Nucleus accumbens (tissue), 56 donors: ENCODE measurements at regions not wholly inside any gene's neighbourhood (a gene's known extent, or its start where the extent isn't known, plus 50 kb on each side); places are given as distances from the start of the nearest gene placed in this dataset.

Experiments
- DNase-seq, 56 donors: peaks; one replicate each; lab custom pipeline; 2025; lab: John Stamatoyannopoulos, UW

GRCh38 chr2:125455110-125455509 is 1200.8 kb upstream of the GYPC start:
- DNase-seq, result no peak

DNA sequence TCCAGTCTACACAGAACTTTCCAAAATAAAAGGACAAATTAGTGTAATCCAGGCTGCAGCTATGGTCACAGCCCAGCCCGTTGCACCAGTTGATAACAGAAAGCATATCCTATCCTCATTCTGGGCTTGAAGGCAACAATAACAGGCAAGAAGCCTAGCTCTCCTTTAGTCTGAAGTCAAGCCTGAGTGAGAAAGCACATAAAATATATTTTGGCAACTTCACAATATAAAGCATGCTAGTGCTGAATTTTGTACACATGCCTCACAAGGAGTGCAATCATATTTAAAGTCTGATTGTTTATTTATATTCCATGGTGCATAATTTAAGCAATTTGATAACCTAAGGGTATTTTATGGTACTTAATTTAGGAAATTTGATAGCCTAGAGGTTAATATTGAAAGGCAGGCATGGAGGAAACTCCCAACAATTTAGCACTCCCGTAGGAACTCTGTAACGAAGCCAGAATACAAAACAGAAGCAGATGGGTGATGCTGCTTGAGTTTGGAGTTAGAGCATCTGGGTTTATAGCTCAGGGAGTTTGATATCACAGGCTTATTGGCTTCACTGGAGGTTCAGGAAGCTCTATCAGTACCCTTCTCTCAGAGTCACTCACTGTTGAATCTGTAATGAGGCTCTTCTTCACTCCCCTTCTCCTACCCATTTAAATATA is 1199.1 kb upstream of the GYPC start:
- DNase-seq, result no peak

DNA sequence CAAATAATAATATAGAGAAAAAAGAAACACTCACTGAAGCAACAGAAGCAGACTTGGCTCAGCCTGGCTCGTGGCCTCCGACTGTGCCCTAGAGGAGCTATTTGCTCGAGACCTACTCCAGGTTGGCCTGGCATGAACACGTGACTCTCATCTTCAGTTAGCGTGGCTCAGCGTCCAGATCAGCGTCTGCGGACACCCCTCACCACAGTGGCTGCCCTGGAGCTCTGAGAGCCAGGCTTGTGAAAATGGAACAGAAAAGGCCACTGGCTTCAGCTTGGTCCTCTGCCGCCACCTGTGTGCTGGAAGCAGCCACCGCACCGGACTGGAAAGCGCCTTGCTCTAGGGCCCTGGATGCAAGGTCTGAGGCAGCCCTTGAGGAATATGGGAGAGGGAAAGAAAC is 1184.0 kb upstream of the GYPC start:
- peak in 6 of 56 donors; percentile 0 to 14 (median 8) for DNase-seq

GRCh38 chr2:125479143-125479636 is 1176.8 kb upstream of the GYPC start:
- no peak for DNase-seq

DNA sequence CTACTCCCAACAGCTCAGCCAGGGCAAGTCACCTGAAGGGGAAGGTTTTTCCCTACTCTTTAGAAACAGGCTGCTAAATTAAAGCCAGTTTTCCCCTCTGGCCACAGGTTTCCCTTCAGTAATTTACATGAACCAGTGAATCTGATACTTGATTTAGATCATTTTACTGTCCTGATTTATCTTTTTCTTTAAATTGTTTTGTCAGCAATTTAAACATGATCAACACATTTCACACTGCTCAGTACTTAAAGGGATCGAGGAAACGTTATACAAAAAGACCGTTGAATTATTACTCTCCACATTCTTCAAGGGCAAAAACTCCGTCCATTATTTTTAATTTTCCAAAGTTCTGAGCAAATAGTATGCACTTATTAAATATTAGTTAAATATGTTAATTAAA is 1165.7 kb upstream of the GYPC start:
- no peak for DNase-seq

DNA sequence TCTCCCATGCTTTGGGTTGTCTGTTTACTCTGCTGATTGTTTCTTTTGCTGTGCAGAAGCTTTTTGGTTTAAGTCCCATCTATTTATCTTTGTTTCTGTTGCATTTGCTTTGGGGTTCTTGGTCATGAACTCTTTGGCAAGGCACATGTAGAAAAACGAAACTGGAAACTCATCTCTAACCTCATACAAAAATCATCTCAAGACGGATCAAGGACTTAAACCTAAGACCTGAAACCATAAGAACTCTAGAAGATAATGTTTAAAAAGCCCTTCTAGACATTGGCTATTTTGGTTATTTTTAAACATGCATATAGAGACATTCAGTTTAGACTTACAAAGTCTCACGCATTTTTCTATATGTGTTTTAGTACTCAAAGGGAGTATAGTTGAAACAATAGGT is 1164.3 kb upstream of the GYPC start:
- no peak for DNase-seq

DNA sequence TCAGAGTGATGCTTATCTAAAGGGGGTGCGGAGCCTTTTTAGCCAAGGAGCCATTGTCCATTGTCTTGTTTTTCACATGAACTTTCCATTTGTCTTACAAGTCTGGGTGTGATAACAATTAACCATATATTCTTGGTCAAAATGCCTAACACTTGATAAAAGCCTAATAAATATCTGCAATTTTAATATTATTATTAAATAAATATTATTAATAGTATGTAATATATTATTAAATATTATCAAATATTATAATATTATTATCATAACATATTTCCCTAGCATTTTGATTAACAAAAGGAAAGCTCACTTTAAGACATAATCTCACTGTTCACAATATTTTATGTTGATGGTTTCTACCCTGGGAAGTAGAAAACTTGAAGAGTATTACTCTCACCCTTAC is 1143.6 kb upstream of the GYPC start:
- no peak for DNase-seq

DNA sequence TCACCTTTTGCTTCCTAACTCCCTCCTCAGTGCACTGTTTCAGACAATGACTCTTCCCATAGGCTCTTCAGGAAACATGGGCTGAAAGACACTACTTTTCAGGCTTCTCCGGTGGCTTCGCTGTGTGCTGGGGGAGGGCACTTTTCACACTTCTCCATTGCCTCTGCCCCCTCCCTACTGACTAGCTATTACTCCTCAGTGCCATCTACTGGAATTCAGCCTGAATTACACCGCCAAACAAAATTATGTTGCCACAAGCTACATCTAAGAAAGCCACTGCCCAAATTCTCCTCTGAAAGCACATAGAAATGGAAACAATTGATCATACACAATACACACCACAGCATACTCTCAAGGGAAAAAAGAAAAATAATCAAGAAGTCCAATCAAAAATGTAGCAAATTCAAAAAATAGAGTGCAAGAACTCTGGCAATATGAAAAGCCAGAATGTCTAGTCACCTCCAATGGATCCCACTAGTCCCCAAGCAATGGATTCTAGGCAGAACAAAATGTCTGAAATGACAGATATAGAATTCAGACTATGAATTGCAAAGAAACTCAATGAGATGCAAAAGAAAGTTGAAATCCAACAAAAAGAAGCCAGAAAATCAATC is 1139.4 kb upstream of the GYPC start:
- no peak for DNase-seq

GRCh38 chr2:125526093-125526492 is 1129.9 kb upstream of the GYPC start:
- no peak for DNase-seq

- no peak for DNase-seq
Measured at GRCh38 chr2:125535089-125535488, 1120.9 kb upstream of the GYPC start.

DNA sequence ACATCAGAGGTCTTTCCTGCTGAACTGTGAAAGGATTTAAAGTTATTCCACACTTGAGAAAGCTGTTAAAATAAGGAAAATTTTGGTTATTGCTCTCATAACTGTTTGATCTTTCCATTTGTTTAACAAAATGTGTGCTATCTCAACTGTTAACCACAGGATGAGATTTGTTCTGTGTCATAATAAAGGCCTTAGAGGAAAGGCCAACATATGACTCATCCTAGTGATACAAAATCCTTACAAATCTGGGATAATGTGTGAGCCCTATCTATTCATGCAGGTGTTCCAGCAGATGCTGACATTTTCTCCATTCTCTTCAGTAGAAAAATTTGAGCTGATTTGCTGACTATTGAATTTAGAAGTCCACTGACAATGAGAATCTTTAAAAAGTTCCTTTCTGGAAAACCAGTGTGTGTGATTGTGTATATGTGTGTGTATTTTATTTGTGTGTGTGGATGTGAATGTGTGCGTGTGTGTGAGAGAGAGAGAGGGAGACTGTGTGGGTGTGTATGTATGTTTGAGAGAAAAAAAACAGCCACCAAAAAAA is 1111.9 kb upstream of the GYPC start:
- DNase-seq, result no peak

- no peak for DNase-seq
Measured at GRCh38 chr2:125553768-125554167, 1102.2 kb upstream of the GYPC start.

GRCh38 chr2:125554956-125555355 is 1101.0 kb upstream of the GYPC start:
- no peak for DNase-seq

DNA sequence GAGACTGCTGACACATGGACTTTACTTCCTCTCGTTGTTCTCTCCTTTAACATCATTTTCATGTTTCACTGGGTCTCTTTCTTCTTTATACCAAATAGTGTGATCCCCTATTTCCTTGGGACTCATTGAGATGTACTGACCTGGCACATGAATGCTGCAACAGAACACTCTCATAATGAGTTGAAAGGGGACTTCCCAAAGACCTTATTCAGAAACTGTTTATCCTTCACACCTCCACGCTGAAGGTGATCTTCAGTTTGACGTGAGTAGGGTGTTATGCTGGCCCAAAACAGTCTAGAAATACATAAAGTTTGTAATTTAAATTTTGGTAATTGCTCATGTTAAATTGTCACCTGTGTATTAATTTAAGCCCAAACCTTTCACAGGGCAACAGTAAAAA is 1096.8 kb upstream of the GYPC start:
- DNase-seq, result no peak

GRCh38 chr2:125560855-125561254 is 1095.1 kb upstream of the GYPC start:
- DNase-seq, result no peak

GRCh38 chr2:125561302-125561701 is 1094.7 kb upstream of the GYPC start:
- DNase-seq, result no peak

DNA sequence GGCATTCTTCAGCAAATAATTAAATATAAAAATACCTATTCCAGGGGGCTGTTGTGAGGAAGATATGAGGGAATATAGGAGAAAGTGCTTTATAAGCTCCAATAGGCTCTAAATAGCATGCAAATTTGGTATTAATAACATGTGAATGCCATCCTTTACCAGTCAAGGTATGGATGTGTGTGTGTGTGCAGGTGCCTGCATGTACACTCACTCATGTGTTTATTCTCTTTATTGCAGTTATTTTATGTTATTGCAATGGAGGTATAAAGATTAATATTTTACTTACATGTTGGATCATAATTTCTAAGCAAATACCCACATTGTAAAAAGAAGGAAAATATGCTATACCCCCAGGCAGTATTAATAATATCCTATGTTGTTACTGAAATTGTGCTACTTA is 1093.0 kb upstream of the GYPC start:
- no peak for DNase-seq

- DNase-seq, result no peak
Measured at GRCh38 chr2:125564471-125564870, 1091.5 kb upstream of the GYPC start.

GRCh38 chr2:125566422-125566821 is 1089.5 kb upstream of the GYPC start:
- DNase-seq, result no peak

DNA sequence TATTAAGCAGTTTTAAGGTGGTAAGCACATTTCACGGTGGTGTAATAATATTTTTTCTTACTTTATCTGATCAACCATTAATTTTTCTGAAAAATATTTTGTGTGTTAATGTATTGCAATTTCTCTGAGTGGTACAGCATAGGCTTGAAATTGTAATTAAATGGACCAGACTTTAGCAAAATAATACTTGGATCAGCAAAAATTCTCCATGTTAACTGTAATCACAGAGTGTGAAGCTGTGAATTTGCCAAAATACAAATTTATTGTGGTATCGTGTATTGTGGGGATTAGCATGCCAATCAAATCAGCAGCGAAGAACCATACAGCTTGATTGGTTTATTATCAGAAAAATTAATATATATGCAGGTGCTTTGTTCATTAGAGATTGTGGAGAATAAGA is 1088.9 kb upstream of the GYPC start:
- DNase-seq, result no peak

DNA sequence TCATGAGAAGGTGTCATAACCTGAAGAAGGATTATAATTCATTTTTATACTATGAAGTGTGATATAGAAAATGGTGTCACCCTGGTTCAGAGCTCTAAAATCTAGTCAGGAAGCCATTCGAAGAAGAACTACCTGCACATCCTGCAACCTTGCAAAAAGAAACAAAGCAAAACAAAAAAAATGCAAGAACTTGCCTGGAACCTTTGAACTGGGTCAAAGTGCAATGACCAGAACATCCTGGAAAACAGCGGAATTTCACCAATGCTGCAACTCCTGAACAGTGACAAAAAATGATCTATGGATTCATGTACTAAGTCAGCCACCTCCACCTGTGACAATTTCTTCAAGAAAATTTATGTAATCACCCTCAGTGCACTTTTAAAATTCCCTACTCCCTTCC is 1083.3 kb upstream of the GYPC start:
- DNase-seq, result no peak

- no peak for DNase-seq
Measured at GRCh38 chr2:125573432-125573831, 1082.5 kb upstream of the GYPC start.
